ENCODE measurements at regions not wholly inside any gene's neighbourhood (a gene's known extent, or its start where the extent isn't known, plus 50 kb on each side); places are given as distances from the start of the nearest gene placed in this dataset.

GRCh38 chr7:79673969-79674368, 220.5 kb upstream of the MAGI2 start (continued):
- TF ChIP-seq PRDM15 (CRISPR knock-in tag; IDR thresholded peaks at IDR 0.05) = no peak
- no peak for TF ChIP-seq GABPB1 (CRISPR knock-in tag; IDR thresholded peaks at IDR 0.05)
- no peak for TF ChIP-seq E2F1 (CRISPR knock-in tag; IDR thresholded peaks at IDR 0.05)
- no peak for TF ChIP-seq STAT6 (CRISPR knock-in tag; conservative IDR thresholded peaks at IDR 0.05; ENCODE audit: low read depth)
- no peak for TF ChIP-seq ZBTB21 (CRISPR knock-in tag; IDR thresholded peaks at IDR 0.05; ENCODE audit: borderline replicate concordance)
- no peak for TF ChIP-seq ATF6 (CRISPR knock-in tag; IDR thresholded peaks at IDR 0.05)
- TF ChIP-seq GRHL2 (CRISPR knock-in tag; IDR thresholded peaks at IDR 0.05; ENCODE audit: insufficient replicate concordance, severe bottlenecking) = no peak
- TF ChIP-seq MLX (CRISPR knock-in tag; IDR thresholded peaks at IDR 0.05) = no peak
- no peak for TF ChIP-seq GTF2I (CRISPR knock-in tag; conservative IDR thresholded peaks at IDR 0.05)
- no peak for TF ChIP-seq IRF1 (CRISPR knock-in tag; IDR thresholded peaks at IDR 0.05)
- TF ChIP-seq ZNF425 (CRISPR knock-in tag; conservative IDR thresholded peaks at IDR 0.05) = no peak
- TF ChIP-seq HMGXB4 (CRISPR knock-in tag; IDR thresholded peaks at IDR 0.05) = no peak
- no peak for TF ChIP-seq MAX (CRISPR knock-in tag; IDR thresholded peaks at IDR 0.05)
- TF ChIP-seq NR2C2 (CRISPR knock-in tag; IDR thresholded peaks at IDR 0.05) = no peak
